Putamen (tissue), 1 donor: ENCODE measurements at regions not wholly inside any gene's neighbourhood (a gene's known extent, or its start where the extent isn't known, plus 50 kb on each side); places are given as distances from the start of the nearest gene placed in this dataset.
"Not testable (repeated sequence)": the region's sequence is repeated elsewhere in the genome, so short reads cannot be mapped to it uniquely, and the experiment has no call there.

Experiments
- DNase-seq: peaks from one replicate; pipeline ENCODE4 v3.0.0-alpha.2; 2016; ENCODE audit warnings: low spot score

DNA sequence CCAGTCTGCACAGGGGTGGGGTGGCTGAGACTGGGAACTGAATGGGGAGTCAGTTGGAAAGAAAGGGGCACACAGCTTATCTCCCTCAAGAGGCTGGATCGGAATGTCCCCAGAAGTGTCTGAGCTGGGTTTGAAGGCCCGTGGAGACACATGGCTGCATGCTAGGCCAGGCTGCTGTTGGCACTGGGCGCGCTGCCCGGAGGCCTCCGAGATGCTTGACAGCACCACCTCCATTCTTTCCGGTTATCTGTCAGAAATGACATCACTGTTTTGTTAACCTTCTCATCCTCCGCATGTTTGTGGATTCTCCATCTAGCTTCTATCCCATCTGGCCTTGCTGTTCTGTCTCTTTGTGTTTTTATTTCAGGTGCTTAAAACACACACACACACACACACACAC is 85.5 kb downstream of the APIP start:
- no peak for DNase-seq

DNA sequence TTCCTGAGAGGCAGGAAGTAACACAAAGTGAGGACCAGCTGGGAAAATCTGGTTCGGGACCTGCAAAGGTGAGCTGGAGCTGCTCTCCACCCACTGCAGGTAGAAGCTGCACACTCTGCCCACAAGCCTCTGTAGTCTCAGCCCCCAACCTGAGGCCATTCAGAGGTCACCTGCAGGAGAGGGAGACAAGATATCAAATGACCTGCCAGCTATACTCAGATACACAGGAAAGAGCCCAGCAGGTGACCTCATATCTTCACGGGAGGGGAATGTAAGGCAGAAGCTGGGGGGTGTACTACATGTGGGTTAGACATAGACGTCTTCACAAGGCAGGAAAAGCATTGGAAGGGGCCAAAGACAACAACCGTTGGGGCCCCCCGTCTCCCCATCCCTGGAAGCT is 86.1 kb downstream of the APIP start:
- DNase-seq = no peak

DNA sequence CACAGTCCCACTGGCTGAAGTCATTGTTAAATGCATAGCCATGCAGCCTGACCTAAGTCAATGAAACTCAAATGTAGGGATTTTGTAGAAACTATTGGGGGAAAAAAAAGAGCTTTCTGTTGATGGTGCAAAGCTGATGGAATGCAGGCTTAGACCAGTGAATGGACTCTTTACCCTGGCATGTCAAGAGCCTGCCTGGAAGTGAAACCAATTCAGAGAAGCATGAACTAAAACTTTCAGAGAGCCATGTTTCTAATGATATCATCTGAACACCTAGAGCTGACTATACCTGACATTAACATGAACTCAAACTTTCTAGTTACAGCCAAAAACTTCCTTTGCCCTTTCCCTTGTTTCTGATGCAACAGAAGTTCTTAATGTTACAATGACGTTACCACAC is 89.0 kb downstream of the APIP start:
- no peak for DNase-seq

DNA sequence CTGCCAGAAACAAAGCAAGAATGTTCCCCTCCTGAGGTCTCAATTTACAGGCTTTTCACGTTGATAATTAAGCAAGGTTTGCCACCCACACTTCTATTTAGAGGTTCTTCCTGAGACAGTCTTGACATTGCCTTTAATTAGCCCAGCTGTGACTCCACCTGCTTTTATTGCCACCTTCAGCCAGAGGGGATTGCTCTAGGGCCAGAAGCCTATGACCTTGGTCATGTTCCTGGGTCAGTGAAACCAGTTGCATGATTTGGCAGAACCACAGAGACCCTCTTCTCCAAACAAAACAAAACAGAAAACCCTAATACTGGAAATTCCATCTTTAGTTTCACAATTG is 89.8 kb downstream of the APIP start:
- no peak for DNase-seq

DNA sequence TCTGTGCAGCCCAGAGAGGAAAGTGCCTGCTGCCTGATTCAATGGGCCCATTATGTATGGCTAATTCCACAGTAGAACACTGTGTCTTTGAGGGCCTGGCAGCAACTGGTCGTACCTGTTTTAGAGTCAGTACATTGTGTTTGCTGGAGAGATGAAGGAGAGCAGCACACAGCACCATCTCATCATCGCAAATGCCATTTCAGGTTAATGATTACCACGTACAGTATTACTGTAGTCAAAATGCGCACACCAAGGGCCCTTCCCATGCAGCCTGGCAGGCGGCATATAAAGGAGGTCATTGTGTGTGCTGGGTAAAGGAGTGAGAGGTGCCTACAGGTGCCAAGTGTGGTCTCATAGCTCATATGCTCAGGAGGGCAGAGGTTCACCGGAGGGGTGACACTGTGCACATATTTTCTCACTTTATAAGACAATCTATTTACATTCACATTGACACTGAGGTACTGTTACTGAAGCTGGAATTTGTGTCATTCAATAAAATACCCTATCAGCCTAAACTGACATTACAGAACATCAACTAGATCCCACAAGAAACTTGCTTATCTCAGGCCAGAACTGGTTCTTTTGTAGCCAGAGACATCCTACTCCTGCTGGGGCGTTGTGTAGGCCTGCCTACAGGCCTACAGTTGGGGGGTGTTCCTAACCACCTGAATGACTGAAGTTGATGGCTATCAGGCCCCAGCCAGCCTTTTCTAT is 90.4 kb downstream of the APIP start:
- peak; percentile 2 for DNase-seq

DNA sequence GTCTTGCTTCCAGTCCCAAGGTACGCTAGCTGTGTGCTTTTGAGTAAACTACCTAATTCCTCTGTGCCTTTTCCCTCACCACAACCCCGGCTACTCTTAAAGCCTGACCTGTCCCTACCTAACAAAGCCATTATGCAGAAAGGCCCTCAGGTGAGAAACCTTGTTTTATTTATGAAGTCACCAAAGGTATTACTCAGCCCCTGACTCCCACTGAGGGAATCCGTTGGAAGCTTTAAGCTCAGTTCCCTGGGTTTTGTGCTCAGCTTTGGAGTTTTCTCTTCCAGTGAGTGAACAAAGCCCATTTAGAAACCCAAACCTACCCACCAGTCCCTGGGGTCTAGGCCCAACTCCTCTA is 90.9 kb downstream of the APIP start:
- no peak for DNase-seq

DNA sequence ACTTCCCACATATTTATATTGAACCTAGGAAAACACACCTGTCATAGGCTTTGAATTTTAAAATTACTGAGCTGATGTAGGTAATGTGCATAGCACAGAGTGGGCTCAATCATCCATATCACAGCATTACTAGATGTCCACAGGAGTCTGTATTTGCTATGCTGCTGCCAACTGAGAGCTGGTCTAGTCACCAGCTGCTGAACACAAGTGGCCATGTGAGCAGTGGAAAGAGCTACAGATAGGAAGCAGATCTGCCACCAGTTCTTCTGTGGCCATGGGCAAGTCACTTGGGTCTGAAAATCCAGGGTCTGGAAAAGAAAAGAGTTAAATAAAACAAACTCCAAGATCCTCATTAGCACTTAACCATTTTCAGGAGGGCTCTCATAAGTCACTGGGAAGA is 91.8 kb downstream of the APIP start:
- DNase-seq = no peak

DNA sequence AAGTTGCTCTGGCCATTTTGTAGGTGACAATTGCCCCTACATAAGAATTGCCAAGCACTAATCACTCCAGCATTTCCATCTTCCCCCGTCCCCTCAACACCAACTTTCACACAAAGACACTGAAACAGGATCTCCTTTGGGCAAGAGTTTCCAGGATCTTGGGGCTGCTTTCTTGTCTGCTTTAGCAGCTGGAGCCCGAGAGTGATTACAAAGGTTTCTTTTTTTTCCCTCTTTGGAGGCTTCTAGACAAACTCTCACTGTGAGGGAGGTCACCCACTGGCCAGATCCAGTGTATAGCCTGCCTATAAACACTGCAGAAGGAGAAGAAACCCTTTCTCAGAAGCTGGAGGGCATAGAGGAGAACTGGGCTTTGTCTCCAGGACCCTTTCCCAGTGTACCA is 92.5 kb downstream of the APIP start:
- peak; percentile 12 for DNase-seq

DNA sequence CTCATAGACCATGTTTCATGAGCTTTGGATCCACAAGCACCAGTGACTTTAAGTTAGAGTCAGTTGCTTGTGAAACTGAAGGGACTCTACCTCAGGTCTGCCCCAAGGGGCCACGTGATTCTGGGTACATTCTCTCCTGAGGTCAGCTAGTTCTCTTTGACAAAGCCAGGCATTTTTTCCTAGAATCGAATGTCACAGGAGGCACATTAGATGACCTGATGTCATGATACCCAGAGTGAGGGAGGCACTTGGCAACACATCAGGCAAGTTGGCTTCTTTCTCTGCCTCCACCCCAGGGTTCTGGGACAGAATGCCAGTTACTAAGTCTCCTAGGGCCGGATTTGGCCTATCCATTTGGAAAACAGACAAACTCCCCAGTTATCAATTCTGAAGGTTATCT is 93.0 kb downstream of the APIP start:
- no peak for DNase-seq

DNA sequence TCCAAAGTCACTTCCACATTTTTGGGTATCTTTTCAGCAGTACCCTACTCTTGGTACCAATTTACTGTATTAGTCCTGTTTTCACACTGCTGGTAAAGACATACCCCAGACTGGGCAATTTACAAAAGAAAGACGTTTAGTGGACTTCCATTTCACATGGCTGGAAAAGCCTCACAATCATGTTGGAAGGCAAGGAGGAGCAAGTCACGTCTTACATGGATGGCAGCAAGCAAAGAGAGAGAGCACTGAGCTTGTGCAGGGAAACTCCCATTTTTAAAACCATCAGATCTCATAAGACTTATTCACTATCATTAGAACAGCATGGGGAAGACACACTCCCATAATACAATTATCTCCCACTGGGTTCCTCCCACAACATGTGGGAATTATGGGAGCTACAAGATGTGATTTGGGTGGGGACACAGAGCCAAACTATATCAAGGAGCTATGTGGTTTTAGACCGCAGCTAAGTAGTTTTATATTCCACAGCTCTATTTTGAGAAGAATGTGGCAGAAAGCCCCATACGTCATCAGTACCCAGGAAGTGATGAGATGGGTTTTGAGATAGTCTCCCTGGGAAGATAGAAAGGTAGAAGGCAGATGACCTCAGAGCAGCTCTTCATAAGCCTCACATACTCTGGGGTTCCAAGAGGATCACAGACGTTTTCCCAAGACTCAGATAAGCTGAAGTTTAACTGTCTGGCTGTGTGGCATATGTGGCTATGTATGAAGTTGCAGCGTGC is 96.3 kb downstream of the APIP start:
- no peak for DNase-seq

DNA sequence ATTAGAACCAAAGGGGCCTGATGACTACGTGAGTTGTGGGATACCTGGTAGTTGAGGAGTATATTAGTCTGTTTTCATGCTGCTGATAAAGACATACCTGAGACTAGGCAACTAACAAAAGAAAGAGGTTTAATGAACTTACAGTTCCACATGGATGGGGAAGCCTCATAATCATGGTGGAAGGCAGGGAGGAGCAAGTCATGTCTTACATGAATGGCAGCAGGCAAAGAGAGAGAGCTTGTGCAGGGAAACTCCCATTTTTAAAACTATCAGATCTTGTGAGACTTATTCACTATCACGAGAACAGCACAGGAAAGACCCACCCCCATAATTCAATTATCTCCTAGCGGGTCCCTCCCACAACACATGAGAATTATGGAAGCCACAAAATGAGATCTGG is 98.4 kb downstream of the APIP start:
- DNase-seq = not testable (repeated sequence)

DNA sequence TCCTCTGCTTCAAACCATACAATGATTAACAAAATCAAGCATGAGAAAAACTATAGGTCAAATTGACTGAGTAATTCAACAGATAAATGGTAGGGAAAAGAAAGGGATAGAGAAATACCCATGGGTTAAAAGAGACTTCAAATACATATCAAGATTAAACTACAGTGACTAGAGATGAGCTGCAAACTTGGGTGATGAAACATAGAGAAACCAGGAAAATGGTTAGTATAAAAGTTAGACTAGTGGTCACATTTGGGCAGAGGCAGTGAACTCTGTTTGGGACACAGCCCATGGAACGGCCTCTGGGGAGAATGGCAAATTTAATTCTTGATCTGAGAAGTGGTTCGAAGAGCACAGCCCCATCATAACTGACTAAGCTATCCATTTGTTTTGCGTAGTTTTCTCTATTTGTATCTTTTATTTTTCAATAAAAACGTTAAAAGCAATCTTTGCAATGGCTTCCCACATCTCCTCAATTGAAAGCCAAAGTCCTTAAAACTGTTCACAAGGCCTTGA is 99.4 kb downstream of the APIP start:
- DNase-seq = no peak

DNA sequence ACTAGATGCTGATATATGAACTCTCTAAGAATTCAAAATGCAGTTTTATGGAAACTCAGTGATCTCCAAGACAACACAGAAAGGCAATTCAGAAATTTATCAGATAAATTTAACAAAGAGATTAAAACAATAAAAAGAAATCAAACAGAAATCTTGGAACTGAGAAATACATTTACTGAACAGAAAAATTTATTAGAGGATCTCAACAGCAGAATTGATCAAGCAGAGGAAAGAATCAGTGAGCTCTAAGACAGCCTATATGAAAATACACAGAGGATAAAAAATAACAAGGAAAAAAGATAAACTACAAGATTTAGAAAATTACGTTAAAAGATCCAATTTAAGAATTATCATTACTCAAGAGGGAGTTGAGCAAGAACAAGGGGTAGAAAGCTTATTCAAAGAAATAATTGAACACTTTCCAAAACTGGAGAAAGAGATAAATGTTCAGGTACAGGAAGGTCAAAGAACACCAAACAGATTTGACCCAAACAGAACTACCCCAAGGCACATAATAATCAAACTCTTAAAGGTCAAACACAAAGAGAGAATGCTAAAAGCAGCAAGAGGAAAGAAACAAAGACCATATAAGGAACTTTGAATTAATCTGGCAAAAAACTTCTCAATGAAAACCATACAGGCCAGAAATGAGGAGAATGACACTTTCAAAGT is 103.1 kb downstream of the APIP start:
- DNase-seq = no peak

DNA sequence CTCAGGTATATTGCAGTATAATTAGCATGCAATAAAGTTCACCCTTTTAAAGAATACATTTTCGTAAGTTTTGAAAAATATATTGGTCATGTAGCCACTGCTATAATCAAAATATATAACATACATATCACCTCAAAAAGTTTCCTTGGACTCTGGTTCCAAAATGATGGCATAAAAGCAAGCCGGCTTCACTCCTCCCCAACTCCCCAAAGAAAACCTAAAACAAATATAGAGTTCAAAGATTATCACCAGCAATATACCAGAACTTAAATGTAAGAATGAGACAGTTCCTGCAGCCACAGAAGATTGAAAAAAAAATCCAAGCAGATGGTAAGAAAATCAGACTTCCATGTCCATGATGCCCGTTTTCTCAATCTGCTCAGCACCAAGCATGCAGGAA is 104.3 kb downstream of the APIP start:
- no peak for DNase-seq

DNA sequence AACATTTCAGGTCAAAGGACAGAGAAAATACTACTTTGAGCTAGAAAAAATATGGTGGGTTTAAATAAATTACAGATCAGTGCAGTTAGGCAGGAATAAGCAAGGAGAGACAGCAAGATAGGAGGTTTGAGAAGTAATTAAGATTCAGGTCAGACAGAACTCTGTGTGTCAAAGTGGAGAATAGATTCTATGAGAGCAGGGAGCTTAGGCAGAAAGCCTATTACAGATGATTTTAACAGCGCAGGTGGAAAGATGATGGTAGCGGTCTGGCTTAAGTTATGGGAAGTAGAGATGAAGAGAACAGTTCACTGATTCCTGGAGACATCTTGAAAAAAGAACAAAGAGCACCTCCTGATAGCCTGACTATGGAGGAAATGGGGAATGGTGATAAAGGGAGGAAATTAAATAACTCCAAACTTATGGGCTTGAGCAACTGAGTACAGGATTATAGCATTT is 106.0 kb downstream of the APIP start:
- no peak for DNase-seq

DNA sequence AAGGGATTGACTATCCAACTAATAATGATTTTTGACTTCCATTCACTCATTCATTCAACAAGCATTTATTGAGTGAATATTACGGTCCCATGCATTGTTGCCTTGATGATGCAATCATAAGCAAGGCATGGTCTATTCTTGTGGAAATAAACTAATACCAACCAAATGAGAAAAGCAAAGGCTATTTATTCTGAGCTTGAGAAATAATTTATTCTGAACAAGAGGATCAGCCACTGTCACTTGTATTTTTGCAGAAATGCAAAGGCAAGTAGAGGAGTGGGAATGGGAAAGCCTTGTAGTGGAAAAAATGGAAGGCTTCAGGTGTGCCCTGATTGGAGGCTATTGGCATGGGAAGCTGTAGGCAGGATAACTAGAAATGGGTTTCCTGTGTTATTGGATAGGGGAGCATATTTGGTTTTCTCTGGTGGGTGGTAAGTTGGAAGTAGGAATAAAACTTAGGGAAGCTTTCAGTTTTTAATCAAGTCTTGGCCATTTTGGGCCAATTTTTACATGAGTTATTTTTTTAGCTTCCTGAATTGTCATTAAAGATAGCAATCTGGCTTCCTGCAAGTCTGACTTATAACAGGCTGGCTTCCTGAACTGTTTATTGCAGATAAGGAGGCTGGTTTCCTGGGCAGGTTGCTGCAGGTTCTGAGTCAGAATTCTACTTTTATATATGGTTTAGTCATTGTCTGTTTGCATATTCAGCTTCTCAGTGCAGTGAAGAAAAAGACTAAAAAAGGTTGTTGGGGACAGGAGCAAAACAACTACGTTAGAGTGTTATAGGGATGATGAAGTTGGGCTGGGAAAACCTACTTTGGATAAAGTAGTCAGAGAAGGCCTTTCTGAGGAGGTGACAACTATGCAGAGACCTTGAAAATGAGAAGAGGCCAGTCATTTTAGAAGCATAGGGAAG is 106.7 kb downstream of the APIP start:
- DNase-seq = no peak

DNA sequence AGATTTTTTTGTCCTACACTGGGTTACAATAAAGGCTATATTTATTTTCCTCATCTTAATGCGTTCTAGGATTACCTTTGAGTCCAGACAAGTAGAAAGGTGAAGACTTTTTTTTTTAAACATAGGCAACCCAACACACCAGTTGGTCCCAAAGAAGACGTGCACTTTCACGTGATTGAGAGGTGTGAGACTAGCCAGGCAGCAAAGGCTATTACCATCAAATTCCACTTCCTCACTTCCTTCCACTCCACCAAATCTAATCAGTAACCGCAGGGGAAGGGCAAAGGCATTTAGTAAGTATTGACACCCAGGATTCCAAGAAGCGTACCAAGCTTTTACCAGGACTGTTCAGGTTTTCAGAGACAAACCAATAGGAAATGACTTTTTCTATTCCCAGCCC is 109.3 kb downstream of the APIP start:
- no peak for DNase-seq

DNA sequence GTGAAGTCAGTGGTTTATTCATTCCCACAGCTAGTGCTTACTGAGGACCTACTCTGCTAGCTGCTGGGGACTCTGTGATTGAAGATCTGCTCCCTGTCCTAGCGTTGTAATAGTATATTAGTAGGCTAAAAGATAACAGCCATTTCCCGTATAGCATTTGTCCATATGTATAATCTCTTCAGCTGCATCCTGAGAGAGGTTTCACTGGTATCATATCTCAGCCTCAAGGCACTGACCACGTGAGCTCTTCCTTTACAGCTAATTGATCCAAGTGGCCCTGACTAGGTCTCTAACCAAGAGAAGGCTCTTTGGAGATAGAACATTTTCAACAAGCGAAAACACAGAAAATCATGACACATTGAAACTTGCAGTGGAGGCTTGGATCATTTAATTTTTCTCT is 110.2 kb downstream of the APIP start:
- no peak for DNase-seq

DNA sequence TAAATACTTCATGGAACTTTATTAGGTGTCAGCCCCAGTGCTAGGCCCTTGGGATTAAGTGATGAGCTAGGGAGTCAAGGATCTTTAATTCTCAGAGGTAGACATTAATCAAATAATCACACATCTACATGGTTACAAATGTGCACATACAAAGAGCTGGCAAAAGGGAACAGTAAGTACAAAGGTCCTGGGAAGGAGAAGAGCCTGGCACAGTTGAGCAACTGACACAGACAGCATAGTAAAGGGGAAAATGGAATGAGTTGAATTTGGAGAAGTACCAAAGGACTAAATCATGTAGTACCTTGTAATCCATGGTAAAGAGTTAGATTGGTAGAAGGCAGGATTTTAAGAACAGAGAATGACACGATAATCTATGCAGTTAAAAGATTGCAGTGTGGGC is 116.3 kb downstream of the APIP start:
- DNase-seq = no peak

DNA sequence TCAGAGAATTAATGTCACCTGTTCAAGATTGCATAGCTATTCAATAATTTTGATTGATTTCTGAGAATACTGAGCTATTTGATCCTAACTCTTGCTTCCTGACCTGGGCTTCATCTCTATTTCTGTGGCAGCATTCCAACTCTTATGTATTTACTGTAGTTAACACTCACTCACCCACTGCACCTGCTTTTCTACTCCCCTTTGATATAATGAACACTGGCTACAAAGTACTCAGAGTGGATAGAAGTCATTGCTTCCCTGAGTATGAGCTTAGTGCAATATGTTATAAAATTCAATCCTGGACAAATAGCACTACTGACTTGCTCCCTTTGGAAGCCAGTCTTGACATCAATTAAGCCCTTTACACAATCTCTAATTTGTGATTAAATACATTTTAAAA is 117.2 kb downstream of the APIP start:
- DNase-seq = no peak

DNA sequence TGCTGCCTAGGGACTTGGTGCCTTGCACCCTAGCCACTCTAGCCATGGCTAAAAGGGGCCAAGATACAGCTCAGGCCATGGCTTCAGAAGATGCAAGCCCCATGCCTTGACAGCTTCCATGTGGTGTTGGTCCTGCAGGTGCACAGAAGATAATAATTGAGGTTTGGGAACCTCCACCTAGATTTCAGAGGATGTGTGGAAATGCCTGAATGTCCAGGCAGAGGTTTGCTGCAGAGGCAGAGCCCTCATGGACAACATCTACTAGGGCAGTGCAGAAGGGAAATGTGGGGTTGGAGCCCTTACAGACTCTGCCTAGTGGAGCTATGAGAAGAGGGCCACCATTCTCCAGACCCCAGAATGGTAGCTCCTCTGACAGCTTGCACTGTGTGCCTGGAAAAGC is 118.7 kb downstream of the APIP start:
- DNase-seq = not testable (repeated sequence)

DNA sequence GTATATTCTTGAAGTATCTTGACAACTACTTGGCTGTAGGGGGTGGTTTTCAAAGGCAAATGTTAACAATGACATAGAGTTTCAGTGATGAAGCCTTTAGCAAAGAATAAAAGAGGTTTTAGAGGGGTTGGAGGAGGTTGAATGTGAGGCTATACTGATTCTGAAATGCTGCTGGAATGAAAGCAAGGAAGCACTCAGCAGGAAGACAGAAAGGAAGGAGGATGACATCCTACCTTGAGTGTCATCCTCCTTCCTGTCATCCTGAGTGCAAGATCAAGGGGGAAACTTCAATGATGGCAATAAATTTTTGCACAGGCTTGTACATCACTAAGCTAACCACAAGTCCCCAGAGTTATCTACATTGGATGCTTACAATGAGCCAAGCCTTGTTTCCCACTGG is 120.5 kb downstream of the APIP start:
- no peak for DNase-seq
